MM.1S (cell line): ENCODE measurements at regions not wholly inside any gene's neighbourhood (a gene's known extent, or its start where the extent isn't known, plus 50 kb on each side); places are given as distances from the start of the nearest gene placed in this dataset.

Experiments used
- DNase-seq: peaks from one replicate; pipeline ENCODE4 v3.0.0-alpha.2; 2015
- H2AFZ ChIP-seq: fragments of 300-600 bp; sonication (generic); 2 replicates; pipeline ENCODE4 v1.6.0; 2016; ENCODE audit warnings: antibody characterized with exemption, low read length
- H3F3A ChIP-seq: fragments of 300-600 bp; sonication (generic); 2 replicates; pipeline ENCODE4 v1.6.1; 2016; ENCODE audit warnings: mild to moderate bottlenecking, antibody characterized with exemption, low read length, moderate library complexity, mixed read lengths; ENCODE audit not compliant: insufficient read depth
- H3K27ac ChIP-seq: fragments of 300-600 bp; sonication (generic); 2 replicates; pipeline ENCODE4 v1.5.1; 2016; ENCODE audit warnings: mild to moderate bottlenecking, low read length
- H3K27me3 ChIP-seq: fragments of 300-600 bp; sonication (generic); replicated peaks from 2 replicates; pipeline ENCODE4 v1.6.0; 2016; ENCODE audit warnings: low read length; ENCODE audit not compliant: insufficient read depth
- H3K36me3 ChIP-seq: fragments of 300-600 bp; sonication (generic); replicated peaks from 2 replicates; pipeline ENCODE4 v1.6.1; 2016; ENCODE audit warnings: mild to moderate bottlenecking, low read length, mixed read lengths; ENCODE audit not compliant: insufficient read depth
- H3K4me1 ChIP-seq: fragments of 300-600 bp; sonication (generic); 2 replicates; pipeline ENCODE4 v1.6.1; 2016; ENCODE audit warnings: low read length, mixed read lengths
- H3K4me2 ChIP-seq: fragments of 300-600 bp; sonication (generic); 2 replicates; pipeline ENCODE4 v1.6.0; 2016; ENCODE audit warnings: low read depth, low read length
- H3K4me3 ChIP-seq: fragments of 300-600 bp; sonication (generic); 2 replicates; pipeline ENCODE4 v1.5.1; 2016; ENCODE audit warnings: low read length, mixed read lengths
- H3K79me2 ChIP-seq: fragments of 300-600 bp; sonication (generic); 2 replicates; pipeline ENCODE4 v1.6.1; 2016; ENCODE audit warnings: mixed run types, low read length, mixed read lengths
- H3K9ac ChIP-seq: fragments of 300-600 bp; sonication (generic); 2 replicates; pipeline ENCODE4 v1.6.1; 2016; ENCODE audit warnings: low read length, mixed read lengths
- H3K9me2 ChIP-seq: fragments of 300-600 bp; sonication (generic); replicated peaks from 2 replicates; pipeline ENCODE4 v1.6.1; 2016; ENCODE audit warnings: mild to moderate bottlenecking, low read length, mixed read lengths; ENCODE audit not compliant: insufficient read depth
- H3K9me3 ChIP-seq: fragments of 300-600 bp; sonication (generic); replicated peaks from 2 replicates; pipeline ENCODE4 v1.6.1; 2016; ENCODE audit warnings: mild to moderate bottlenecking, low read length, mixed read lengths; ENCODE audit not compliant: insufficient read depth
- H4K20me1 ChIP-seq: fragments of 300-600 bp; sonication (generic); 2 replicates; pipeline ENCODE4 v1.6.1; 2016; ENCODE audit warnings: mild to moderate bottlenecking, low read length, moderate library complexity, mixed read lengths; ENCODE audit not compliant: insufficient read depth
- EZH2 ChIP-seq: fragments of 300-600 bp; sonication (generic); optimal IDR thresholded peaks from 2 replicates; pipeline ENCODE3; 2017; ENCODE audit warnings: low read depth, mild to moderate bottlenecking, antibody characterized with exemption, low read length, mixed read lengths
- EZH2phosphoT487 ChIP-seq: fragments of 300-600 bp; sonication (generic); IDR thresholded peaks from 2 replicates; pipeline ENCODE4 v1.6.1; 2018; ENCODE audit warnings: antibody characterized with exemption, low read length
- TF ChIP-seq, protein P1 (sequence below): fragments of 300-600 bp; sonication (generic); IDR thresholded peaks from 2 replicates; pipeline ENCODE4 v1.5.1; 2016; ENCODE audit warnings: antibody characterized with exemption, low read length, mixed read lengths

DNA sequence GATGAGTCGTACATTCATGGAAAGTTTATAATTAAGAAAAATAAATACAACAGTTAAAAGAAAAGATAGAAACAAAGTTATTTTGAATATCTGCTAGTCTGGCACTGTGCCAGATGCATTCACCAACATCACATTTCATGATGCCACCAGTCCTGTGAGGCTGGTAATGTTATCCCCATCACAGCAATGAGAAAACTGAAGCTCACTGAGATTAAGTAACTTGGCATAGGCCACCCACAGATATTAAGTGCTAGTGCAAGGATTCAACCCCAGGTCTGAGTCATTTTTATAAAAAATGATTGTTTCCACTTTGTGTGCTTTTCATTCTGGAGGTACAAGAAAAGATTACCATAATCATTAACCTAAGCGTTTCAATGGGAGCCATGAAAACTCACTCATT, 65.0 kb upstream of the IL15 start:
- Histone ChIP-seq H3K9ac (no peak overlapping the region), H3K27ac (no peak overlapping the region), H3K36me3 (no peaks in the 10 kb centered on the region), H3F3A (no peaks in the 10 kb centered on the region), H3K9me2 (no peaks in the 10 kb centered on the region), H3K27me3 (no peaks in the 10 kb centered on the region), H2AFZ (no peak overlapping the region), H3K9me3 (no peaks in the 10 kb centered on the region), H3K4me1 (no peaks in the 10 kb centered on the region), H3K4me2 (no peak overlapping the region), H3K4me3 (no peak overlapping the region), H4K20me1 (no peaks in the 10 kb centered on the region), H3K79me2 (no peaks in the 10 kb centered on the region)
- TF ChIP-seq EZH2 (no peak), EZH2phosphoT487 (no peak)
- TF ChIP-seq, protein P1, sequence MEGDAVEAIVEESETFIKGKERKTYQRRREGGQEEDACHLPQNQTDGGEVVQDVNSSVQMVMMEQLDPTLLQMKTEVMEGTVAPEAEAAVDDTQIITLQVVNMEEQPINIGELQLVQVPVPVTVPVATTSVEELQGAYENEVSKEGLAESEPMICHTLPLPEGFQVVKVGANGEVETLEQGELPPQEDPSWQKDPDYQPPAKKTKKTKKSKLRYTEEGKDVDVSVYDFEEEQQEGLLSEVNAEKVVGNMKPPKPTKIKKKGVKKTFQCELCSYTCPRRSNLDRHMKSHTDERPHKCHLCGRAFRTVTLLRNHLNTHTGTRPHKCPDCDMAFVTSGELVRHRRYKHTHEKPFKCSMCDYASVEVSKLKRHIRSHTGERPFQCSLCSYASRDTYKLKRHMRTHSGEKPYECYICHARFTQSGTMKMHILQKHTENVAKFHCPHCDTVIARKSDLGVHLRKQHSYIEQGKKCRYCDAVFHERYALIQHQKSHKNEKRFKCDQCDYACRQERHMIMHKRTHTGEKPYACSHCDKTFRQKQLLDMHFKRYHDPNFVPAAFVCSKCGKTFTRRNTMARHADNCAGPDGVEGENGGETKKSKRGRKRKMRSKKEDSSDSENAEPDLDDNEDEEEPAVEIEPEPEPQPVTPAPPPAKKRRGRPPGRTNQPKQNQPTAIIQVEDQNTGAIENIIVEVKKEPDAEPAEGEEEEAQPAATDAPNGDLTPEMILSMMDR, result no peak
- no peak for DNase-seq

DNA sequence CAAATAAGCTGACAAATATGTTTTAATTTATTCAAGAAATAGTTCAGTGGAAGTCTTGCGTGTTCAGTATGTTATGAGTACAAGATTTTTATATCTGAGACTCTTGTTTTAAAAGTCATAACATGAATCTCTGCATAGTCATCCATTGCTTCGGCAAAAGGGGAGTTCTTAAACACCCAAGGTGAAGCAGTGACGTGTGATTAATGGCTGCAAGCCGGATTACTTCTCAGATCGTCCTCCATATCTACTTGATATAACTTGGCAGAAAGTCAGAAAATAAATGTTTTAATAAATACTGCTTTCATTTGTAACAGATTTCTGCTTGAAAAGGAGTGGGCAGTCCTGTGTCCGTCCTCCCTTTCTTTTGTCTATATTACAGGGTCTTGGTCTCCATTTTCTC, 64.6 kb upstream of the IL15 start:
- no peaks in the 10 kb centered on the region for H3K36me3 ChIP-seq
- TF ChIP-seq EZH2, result no peak
- TF ChIP-seq EZH2phosphoT487, result no peak
- TF ChIP-seq, protein P1, result no peak

DNA sequence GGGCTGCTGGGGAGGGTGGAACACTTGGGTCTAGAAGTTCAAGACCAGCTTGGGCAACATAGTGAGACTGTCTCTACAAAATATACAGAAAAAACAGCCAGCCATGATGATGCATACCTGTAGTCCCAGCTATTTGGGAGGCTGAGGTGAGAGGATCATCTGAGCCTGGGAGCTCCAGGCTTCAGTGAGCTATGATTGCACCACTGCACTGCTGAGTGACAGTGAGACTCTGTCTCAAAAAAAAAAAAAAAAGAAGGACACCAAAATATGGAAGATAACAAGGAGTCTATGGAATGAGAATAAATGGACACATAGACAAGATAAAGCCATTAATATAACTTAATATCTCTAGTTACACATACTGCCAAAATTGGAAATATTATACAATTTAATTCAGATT, 62.7 kb upstream of the IL15 start:
- Histone ChIP-seq H2AFZ (no peak overlapping the region), H3K9ac (no peak overlapping the region), H3K9me3 (no peaks in the 10 kb centered on the region), H3K4me2 (no peak overlapping the region), H3K36me3 (no peaks in the 10 kb centered on the region), H3K4me1 (no peaks in the 10 kb centered on the region), H3K27me3 (no peaks in the 10 kb centered on the region), H3F3A (no peaks in the 10 kb centered on the region), H3K9me2 (no peaks in the 10 kb centered on the region), H4K20me1 (no peaks in the 10 kb centered on the region), H3K27ac (no peak overlapping the region), H3K4me3 (no peak overlapping the region), H3K79me2 (no peaks in the 10 kb centered on the region)
- no peak for TF ChIP-seq EZH2
- TF ChIP-seq, protein P1, result no peak
- TF ChIP-seq EZH2phosphoT487, result no peak
- DNase-seq, result no peak

More for the DNA sequence above, 64.6 kb upstream of the IL15 start:
- no peak overlapping the region for H3K9ac ChIP-seq
- no peaks in the 10 kb centered on the region for H3K27me3 ChIP-seq
- H3F3A ChIP-seq, result no peaks in the 10 kb centered on the region
- H3K4me1 ChIP-seq, result no peaks in the 10 kb centered on the region
- H3K9me3 ChIP-seq, result no peaks in the 10 kb centered on the region
- H3K27ac ChIP-seq, result no peak overlapping the region
- no peak for DNase-seq
- no peaks in the 10 kb centered on the region for H3K9me2 ChIP-seq
- no peaks in the 10 kb centered on the region for H3K79me2 ChIP-seq
- no peak overlapping the region for H2AFZ ChIP-seq
- no peak overlapping the region for H3K4me2 ChIP-seq
- no peaks in the 10 kb centered on the region for H4K20me1 ChIP-seq
- H3K4me3 ChIP-seq, result no peak overlapping the region
